ENCODE measurements at regions not wholly inside any gene's neighbourhood (a gene's known extent, or its start where the extent isn't known, plus 50 kb on each side); places are given as distances from the start of the nearest gene placed in this dataset.

GRCh38 chr3:514192-514591 is 317.6 kb downstream of the CHL1 start:
- BruUV-seq (replicated peaks), result no TSS peak
- in situ Hi-C loops (cut with HindIII; ENCODE audit: extremely low pct_ligation_motif_present, low pct_unique_long_range_greater_than_20kb), result no loop called here
- Histone ChIP-seq H3K9me3 (ENCODE audit: low read length) (peaks cover 77% of the 10 kb centered on the region), H3K79me2 (ENCODE audit: insufficient read depth, low read length) (no peaks in the 10 kb centered on the region), H2AFZ (ENCODE audit: low read length) (no peak overlapping the region), H3K9ac (ENCODE audit: insufficient read depth, low read depth, low read length) (no peak overlapping the region), H3K36me3 (replicated peaks in 1 of 2; ENCODE audit: control insufficient read depth in 1 of 2, insufficient read depth in 2 of 2, low read length in 2 of 2) (no peaks in the 10 kb centered on the region), H3K27me3 (ENCODE audit: control insufficient read depth in 1 of 2, insufficient read depth in 2 of 2, low read length in 2 of 2) (no peaks in the 10 kb centered on the region), H3K4me2 (ENCODE audit: low read depth, low read length) (no peak overlapping the region), H3K27ac (ENCODE audit: extremely low read length, insufficient read depth, low read length) (no peak overlapping the region), H3K4me3 (replicated peaks in 1 of 3; ENCODE audit: insufficient read depth in 1 of 3, low read depth in 2 of 3, low read length in 3 of 3) (no peak overlapping the region), H3K4me1 (ENCODE audit: insufficient read depth, low read length) (no peaks in the 10 kb centered on the region), H4K20me1 (ENCODE audit: insufficient read depth, low read length) (no peaks in the 10 kb centered on the region)
- ChIA-PET CTCF (ENCODE audit: low intra/inter-chr PET ratio, low total read pairs) (no interaction called here), POLR2A (no interaction called here)
- intact Hi-C loops (cut with micrococcal nuclease; ENCODE audit: unreplicated experiment), result no loop called here
- 8% methylated on average over 2 of the region's 2 CpGs for WGBS (ENCODE audit: low lambda C conversion rate)
- ATAC-seq (no peak), DNase-seq (ENCODE audit: low spot score) (no peak), FAIRE-seq (no peak)
- TF ChIP-seq ZNF784 (CRISPR knock-in tag; IDR thresholded peaks at IDR 0.05; ENCODE audit: borderline replicate concordance), result no peak
- no peak for TF ChIP-seq MNT (IDR thresholded peaks at IDR 0.05)
- no peak for TF ChIP-seq RBFOX2 (IDR thresholded peaks at IDR 0.05; ENCODE audit: low read depth, low read length)
- no peak for TF ChIP-seq PHF8 (CRISPR knock-in tag; IDR thresholded peaks at IDR 0.05)
- no peak for TF ChIP-seq ATRX (CRISPR knock-in tag; IDR thresholded peaks at IDR 0.05; ENCODE audit: borderline replicate concordance)
- TF ChIP-seq KAT8 (CRISPR knock-in tag; IDR thresholded peaks at IDR 0.05), result no peak
- TF ChIP-seq, protein P1, sequence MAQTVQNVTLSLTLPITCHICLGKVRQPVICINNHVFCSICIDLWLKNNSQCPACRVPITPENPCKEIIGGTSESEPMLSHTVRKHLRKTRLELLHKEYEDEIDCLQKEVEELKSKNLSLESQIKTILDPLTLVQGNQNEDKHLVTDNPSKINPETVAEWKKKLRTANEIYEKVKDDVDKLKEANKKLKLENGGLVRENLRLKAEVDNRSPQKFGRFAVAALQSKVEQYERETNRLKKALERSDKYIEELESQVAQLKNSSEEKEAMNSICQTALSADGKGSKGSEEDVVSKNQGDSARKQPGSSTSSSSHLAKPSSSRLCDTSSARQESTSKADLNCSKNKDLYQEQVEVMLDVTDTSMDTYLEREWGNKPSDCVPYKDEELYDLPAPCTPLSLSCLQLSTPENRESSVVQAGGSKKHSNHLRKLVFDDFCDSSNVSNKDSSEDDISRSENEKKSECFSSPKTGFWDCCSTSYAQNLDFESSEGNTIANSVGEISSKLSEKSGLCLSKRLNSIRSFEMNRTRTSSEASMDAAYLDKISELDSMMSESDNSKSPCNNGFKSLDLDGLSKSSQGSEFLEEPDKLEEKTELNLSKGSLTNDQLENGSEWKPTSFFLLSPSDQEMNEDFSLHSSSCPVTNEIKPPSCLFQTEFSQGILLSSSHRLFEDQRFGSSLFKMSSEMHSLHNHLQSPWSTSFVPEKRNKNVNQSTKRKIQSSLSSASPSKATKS (CRISPR knock-in tag; IDR thresholded peaks at IDR 0.05), result no peak
- no peak for TF ChIP-seq ZSCAN12 (CRISPR knock-in tag; IDR thresholded peaks at IDR 0.05)
- TF ChIP-seq ZNF484 (CRISPR knock-in tag; IDR thresholded peaks at IDR 0.05; ENCODE audit: borderline replicate concordance, low read depth), result no peak
- TF ChIP-seq SRY (CRISPR knock-in tag; IDR thresholded peaks at IDR 0.05), result no peak
- TF ChIP-seq PLRG1 (conservative IDR thresholded peaks at IDR 0.05), result no peak

All from HepG2 (cell line).